ENCODE measurements at regions not wholly inside any gene's neighbourhood (a gene's known extent, or its start where the extent isn't known, plus 50 kb on each side); places are given as distances from the start of the nearest gene placed in this dataset.

- no peak for TF ChIP-seq CREB1 (CRISPR knock-in tag; IDR thresholded peaks at IDR 0.05)
- TF ChIP-seq ZNF416 (CRISPR knock-in tag; IDR thresholded peaks at IDR 0.05): no peak
Observed at GRCh38 chr11:111047374-111047773, 198.2 kb upstream of the POU2AF2 start (continued).

DNA sequence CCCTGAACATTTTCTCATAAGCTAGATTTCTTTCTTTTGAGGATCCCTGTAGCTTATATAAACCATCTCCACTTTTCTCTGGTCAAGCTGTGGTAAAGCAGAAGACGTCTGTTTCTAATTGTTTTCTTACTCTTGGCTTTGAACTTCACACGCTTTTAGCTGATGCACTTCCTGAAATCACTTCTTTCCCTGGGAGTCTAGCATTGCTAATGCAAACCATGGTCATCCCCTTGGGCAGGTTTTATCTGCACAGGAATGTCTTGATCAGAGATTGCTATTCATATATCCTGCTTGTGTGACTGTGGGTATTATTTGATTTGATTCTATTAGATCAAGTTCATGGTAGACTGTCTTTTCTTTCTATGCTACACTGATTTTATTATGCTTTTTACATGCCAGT lies 199.2 kb upstream of the POU2AF2 start:
- DNase-seq (ENCODE audit: low spot score) (no peak), ATAC-seq (no peak)
- Mint-ChIP-seq H3K36me3 (no peaks in the 10 kb centered on the region), H3K4me3 (no peak overlapping the region), H3K27ac (no peak overlapping the region), H3K4me1 (peaks cover 26% of the 10 kb centered on the region), H3K27me3 (ENCODE audit: low read depth) (no peaks in the 10 kb centered on the region), H3K9me3 (peaks cover 9% of the 10 kb centered on the region)
- POLR2A ChIA-PET: no interaction called here
- TF ChIP-seq, protein P1, sequence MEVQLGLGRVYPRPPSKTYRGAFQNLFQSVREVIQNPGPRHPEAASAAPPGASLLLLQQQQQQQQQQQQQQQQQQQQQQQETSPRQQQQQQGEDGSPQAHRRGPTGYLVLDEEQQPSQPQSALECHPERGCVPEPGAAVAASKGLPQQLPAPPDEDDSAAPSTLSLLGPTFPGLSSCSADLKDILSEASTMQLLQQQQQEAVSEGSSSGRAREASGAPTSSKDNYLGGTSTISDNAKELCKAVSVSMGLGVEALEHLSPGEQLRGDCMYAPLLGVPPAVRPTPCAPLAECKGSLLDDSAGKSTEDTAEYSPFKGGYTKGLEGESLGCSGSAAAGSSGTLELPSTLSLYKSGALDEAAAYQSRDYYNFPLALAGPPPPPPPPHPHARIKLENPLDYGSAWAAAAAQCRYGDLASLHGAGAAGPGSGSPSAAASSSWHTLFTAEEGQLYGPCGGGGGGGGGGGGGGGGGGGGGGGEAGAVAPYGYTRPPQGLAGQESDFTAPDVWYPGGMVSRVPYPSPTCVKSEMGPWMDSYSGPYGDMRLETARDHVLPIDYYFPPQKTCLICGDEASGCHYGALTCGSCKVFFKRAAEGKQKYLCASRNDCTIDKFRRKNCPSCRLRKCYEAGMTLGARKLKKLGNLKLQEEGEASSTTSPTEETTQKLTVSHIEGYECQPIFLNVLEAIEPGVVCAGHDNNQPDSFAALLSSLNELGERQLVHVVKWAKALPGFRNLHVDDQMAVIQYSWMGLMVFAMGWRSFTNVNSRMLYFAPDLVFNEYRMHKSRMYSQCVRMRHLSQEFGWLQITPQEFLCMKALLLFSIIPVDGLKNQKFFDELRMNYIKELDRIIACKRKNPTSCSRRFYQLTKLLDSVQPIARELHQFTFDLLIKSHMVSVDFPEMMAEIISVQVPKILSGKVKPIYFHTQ (CRISPR knock-in tag; IDR thresholded peaks at IDR 0.05): no peak
- TF ChIP-seq, protein P2, sequence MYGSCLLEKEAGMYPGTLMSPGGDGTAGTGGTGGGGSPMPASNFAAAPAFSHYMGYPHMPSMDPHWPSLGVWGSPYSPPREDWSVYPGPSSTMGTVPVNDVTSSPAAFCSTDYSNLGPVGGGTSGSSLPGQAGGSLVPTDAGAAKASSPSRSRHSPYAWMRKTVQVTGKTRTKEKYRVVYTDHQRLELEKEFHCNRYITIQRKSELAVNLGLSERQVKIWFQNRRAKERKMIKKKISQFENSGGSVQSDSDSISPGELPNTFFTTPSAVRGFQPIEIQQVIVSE (CRISPR knock-in tag; IDR thresholded peaks at IDR 0.05; ENCODE audit: borderline replicate concordance): no peak
- TF ChIP-seq, protein P3, sequence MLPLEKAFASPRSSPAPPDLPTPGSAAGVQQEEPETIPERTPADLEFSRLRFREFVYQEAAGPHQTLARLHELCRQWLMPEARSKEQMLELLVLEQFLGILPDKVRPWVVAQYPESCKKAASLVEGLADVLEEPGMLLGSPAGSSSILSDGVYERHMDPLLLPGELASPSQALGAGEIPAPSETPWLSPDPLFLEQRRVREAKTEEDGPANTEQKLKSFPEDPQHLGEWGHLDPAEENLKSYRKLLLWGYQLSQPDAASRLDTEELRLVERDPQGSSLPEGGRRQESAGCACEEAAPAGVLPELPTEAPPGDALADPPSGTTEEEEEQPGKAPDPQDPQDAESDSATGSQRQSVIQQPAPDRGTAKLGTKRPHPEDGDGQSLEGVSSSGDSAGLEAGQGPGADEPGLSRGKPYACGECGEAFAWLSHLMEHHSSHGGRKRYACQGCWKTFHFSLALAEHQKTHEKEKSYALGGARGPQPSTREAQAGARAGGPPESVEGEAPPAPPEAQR (CRISPR knock-in tag; IDR thresholded peaks at IDR 0.05): no peak
- no peak for TF ChIP-seq SP1 (CRISPR knock-in tag; conservative IDR thresholded peaks at IDR 0.05)
- TF ChIP-seq, protein P4, sequence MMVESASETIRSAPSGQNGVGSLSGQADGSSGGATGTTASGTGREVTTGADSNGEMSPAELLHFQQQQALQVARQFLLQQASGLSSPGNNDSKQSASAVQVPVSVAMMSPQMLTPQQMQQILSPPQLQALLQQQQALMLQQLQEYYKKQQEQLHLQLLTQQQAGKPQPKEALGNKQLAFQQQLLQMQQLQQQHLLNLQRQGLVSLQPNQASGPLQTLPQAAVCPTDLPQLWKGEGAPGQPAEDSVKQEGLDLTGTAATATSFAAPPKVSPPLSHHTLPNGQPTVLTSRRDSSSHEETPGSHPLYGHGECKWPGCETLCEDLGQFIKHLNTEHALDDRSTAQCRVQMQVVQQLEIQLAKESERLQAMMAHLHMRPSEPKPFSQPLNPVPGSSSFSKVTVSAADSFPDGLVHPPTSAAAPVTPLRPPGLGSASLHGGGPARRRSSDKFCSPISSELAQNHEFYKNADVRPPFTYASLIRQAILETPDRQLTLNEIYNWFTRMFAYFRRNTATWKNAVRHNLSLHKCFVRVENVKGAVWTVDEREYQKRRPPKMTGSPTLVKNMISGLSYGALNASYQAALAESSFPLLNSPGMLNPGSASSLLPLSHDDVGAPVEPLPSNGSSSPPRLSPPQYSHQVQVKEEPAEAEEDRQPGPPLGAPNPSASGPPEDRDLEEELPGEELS (CRISPR knock-in tag; IDR thresholded peaks at IDR 0.05): no peak
- TF ChIP-seq, protein P5, sequence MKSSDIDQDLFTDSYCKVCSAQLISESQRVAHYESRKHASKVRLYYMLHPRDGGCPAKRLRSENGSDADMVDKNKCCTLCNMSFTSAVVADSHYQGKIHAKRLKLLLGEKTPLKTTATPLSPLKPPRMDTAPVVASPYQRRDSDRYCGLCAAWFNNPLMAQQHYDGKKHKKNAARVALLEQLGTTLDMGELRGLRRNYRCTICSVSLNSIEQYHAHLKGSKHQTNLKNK (CRISPR knock-in tag; IDR thresholded peaks at IDR 0.05): no peak
- no peak for TF ChIP-seq NFYB (CRISPR knock-in tag; conservative IDR thresholded peaks at IDR 0.05; ENCODE audit: low read depth)
- no peak for TF ChIP-seq TP53 (CRISPR knock-in tag; IDR thresholded peaks at IDR 0.05)
- no peak for TF ChIP-seq ZNF232 (CRISPR knock-in tag; IDR thresholded peaks at IDR 0.05)
- CTCF ChIA-PET: no interaction called here

DNA sequence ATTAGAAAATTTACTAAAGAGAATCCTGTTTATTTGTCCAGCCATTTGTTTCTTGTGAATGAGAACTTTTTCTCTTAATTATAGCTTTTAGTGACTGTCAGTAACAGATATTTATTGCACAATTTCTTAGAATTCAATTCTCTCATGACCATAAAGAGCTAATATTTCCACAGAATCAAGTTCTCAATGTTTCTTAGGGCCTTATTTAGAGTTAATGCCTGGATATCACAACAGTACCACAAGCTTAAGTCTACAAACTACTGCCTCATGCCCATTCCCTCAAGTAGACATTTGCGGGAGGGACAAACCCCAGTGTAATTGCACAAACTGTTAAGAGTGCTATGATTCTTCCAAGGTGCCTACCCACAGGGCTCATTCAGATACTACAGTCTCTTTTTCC lies 199.7 kb upstream of the POU2AF2 start:
- CTCF ChIA-PET: interaction anchor here (0.6 kb wide), 1 partner anchor 444 kb away, joined by 3 read pairs; no protein-coding TSS in a partner anchor
- no peak overlapping the region for H3K4me3 Mint-ChIP-seq
- ATAC-seq (no peak), DNase-seq (ENCODE audit: low spot score) (no peak)
- H3K27me3 Mint-ChIP-seq (ENCODE audit: low read depth): no peaks in the 10 kb centered on the region
- no peaks in the 10 kb centered on the region for H3K36me3 Mint-ChIP-seq
- peaks cover 9% of the 10 kb centered on the region for H3K9me3 Mint-ChIP-seq
- peaks cover 26% of the 10 kb centered on the region for H3K4me1 Mint-ChIP-seq
- POLR2A ChIA-PET: no interaction called here
- 0 out of 2 replicates have a peak overlapping the region, but pooled peaks have one; percentile 39 for H3K27ac Mint-ChIP-seq
- TF ChIP-seq ARID4B (CRISPR knock-in tag; IDR thresholded peaks at IDR 0.05; ENCODE audit: borderline replicate concordance): no peak
- TF ChIP-seq, protein P6, sequence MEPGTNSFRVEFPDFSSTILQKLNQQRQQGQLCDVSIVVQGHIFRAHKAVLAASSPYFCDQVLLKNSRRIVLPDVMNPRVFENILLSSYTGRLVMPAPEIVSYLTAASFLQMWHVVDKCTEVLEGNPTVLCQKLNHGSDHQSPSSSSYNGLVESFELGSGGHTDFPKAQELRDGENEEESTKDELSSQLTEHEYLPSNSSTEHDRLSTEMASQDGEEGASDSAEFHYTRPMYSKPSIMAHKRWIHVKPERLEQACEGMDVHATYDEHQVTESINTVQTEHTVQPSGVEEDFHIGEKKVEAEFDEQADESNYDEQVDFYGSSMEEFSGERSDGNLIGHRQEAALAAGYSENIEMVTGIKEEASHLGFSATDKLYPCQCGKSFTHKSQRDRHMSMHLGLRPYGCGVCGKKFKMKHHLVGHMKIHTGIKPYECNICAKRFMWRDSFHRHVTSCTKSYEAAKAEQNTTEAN (CRISPR knock-in tag; IDR thresholded peaks at IDR 0.05): no peak
- no peak for TF ChIP-seq ELF4 (CRISPR knock-in tag; IDR thresholded peaks at IDR 0.05; ENCODE audit: low read depth)
- no peak for TF ChIP-seq RELA (CRISPR knock-in tag; IDR thresholded peaks at IDR 0.05; ENCODE audit: borderline replicate concordance)
- TF ChIP-seq SMAD4 (CRISPR knock-in tag; IDR thresholded peaks at IDR 0.05): no peak
- no peak for TF ChIP-seq EMX1 (CRISPR knock-in tag; IDR thresholded peaks at IDR 0.05)
- TF ChIP-seq ZNF423 (CRISPR knock-in tag; IDR thresholded peaks at IDR 0.05): no peak
- TF ChIP-seq SOX15 (CRISPR knock-in tag; IDR thresholded peaks at IDR 0.05): no peak
- no peak for TF ChIP-seq IRF1 (CRISPR knock-in tag; IDR thresholded peaks at IDR 0.05)
- no peak for TF ChIP-seq GTF2I (CRISPR knock-in tag; conservative IDR thresholded peaks at IDR 0.05)
- no peak for TF ChIP-seq SP1 (CRISPR knock-in tag; conservative IDR thresholded peaks at IDR 0.05)
